Ascending aorta (tissue), 2 donors: ENCODE measurements at regions not wholly inside any gene's neighbourhood (a gene's known extent, or its start where the extent isn't known, plus 50 kb on each side); places are given as distances from the start of the nearest gene placed in this dataset.

Experiments
- DNase-seq, 2 donors: peaks; one replicate each; pipeline ENCODE4 v3.0.0-alpha.2; 2019; ENCODE audit warnings: low spot score in 2 of 2
- H3K27ac ChIP-seq, 2 donors: fragments of 200-600 bp; sonication (generic); one replicate each; pipeline ENCODE4 v1.5.1; 2016 to 2017; ENCODE audit warnings: mild to moderate bottlenecking in 1 of 2
- H3K27me3 ChIP-seq: fragments of 200-600 bp; sonication (generic); one replicate; pipeline ENCODE4 v1.5.1; 2017
- H3K36me3 ChIP-seq, 2 donors: fragments of 200-600 bp; sonication (generic); one replicate each; pipeline ENCODE4 v1.5.1; 2016
- H3K4me1 ChIP-seq, 2 donors: fragments of 200-600 bp; sonication (generic); one replicate each; pipeline ENCODE4 v1.5.1; 2016 to 2017; ENCODE audit warnings: mild to moderate bottlenecking in 1 of 2
- H3K4me3 ChIP-seq, 2 donors: fragments of 200-600 bp; sonication (generic); one replicate each; pipeline ENCODE4 v1.5.1; 2016 to 2017; ENCODE audit warnings: mild to moderate bottlenecking in 1 of 2
- H3K9me3 ChIP-seq, 2 donors: fragments of 200-600 bp; sonication (generic); one replicate each; pipeline ENCODE4 v1.5.1; 2016
- CTCF ChIP-seq, 3 experiments: fragments of 200-600 bp in 2 of 3; fragments of 450-650 bp in 1 of 3; sonication (generic) in 2 of 3; IDR thresholded peaks; one replicate each; pipeline ENCODE4 v1.5.1; 2016 to 2019; ENCODE audit warnings: antibody characterized with exemption in 3 of 3, mild to moderate bottlenecking in 1 of 3, moderate library complexity in 1 of 3
- intact Hi-C: fragments of 100-400 bp; cut with DNase I; formaldehyde crosslinking; loops from one replicate; pipeline ENCODE4 v1.15.1; 2023

- no peaks in the 10 kb centered on the region for H3K9me3 ChIP-seq
- no peak for DNase-seq
- H3K27ac ChIP-seq = no peak overlapping the region
- intact Hi-C loops = no loop called here
- H3K27me3 ChIP-seq = no peaks in the 10 kb centered on the region
- no peak for TF ChIP-seq CTCF (IDR thresholded peaks at IDR 0.05)
- no peaks in the 10 kb centered on the region for H3K36me3 ChIP-seq
- no peaks in the 10 kb centered on the region for H3K4me1 ChIP-seq
- no peak overlapping the region for H3K4me3 ChIP-seq
Measured at GRCh38 chr16:79665970-79666369, 65.4 kb upstream of the MAF start.

GRCh38 chr16:79664407-79664806 lies 63.9 kb upstream of the MAF start:
- no peak overlapping the region for H3K27ac ChIP-seq
- no peak for DNase-seq
- no peaks in the 10 kb centered on the region for H3K36me3 ChIP-seq
- TF ChIP-seq CTCF (IDR thresholded peaks at IDR 0.05) = no peak
- H3K9me3 ChIP-seq = no peaks in the 10 kb centered on the region
- H3K4me1 ChIP-seq = no peaks in the 10 kb centered on the region
- no peak overlapping the region for H3K4me3 ChIP-seq
- intact Hi-C loops = no loop called here
- H3K27me3 ChIP-seq = no peaks in the 10 kb centered on the region

GRCh38 chr16:79662669-79663313 lies 62.3 kb upstream of the MAF start:
- Histone ChIP-seq H3K4me1 (no peaks in the 10 kb centered on the region), H3K36me3 (no peaks in the 10 kb centered on the region), H3K27ac (no peak overlapping the region), H3K9me3 (no peaks in the 10 kb centered on the region), H3K27me3 (no peaks in the 10 kb centered on the region), H3K4me3 (no peak overlapping the region)
- no peak for TF ChIP-seq CTCF (IDR thresholded peaks at IDR 0.05)
- DNase-seq = no peak
- intact Hi-C loops = no loop called here

GRCh38 chr16:79662122-79662521 lies 61.6 kb upstream of the MAF start:
- Histone ChIP-seq H3K27ac (no peak overlapping the region), H3K36me3 (no peaks in the 10 kb centered on the region), H3K4me1 (no peaks in the 10 kb centered on the region), H3K27me3 (no peaks in the 10 kb centered on the region), H3K9me3 (no peaks in the 10 kb centered on the region), H3K4me3 (no peak overlapping the region)
- DNase-seq = no peak
- intact Hi-C loops = no loop called here
- TF ChIP-seq CTCF (IDR thresholded peaks at IDR 0.05) = no peak

GRCh38 chr16:79661578-79661977 lies 61.0 kb upstream of the MAF start:
- Histone ChIP-seq H3K9me3 (no peaks in the 10 kb centered on the region), H3K4me3 (no peak overlapping the region), H3K4me1 (no peaks in the 10 kb centered on the region), H3K27me3 (no peaks in the 10 kb centered on the region), H3K36me3 (no peaks in the 10 kb centered on the region), H3K27ac (no peak overlapping the region)
- intact Hi-C loops = no loop called here
- no peak for DNase-seq
- no peak for TF ChIP-seq CTCF (IDR thresholded peaks at IDR 0.05)

- intact Hi-C loops = no loop called here
- no peak for DNase-seq
- no peaks in the 10 kb centered on the region for H3K27me3 ChIP-seq
- H3K4me3 ChIP-seq = no peak overlapping the region
- H3K27ac ChIP-seq = no peak overlapping the region
- no peaks in the 10 kb centered on the region for H3K4me1 ChIP-seq
- TF ChIP-seq CTCF (IDR thresholded peaks at IDR 0.05) = no peak
- no peaks in the 10 kb centered on the region for H3K36me3 ChIP-seq
- no peaks in the 10 kb centered on the region for H3K9me3 ChIP-seq
Measured at GRCh38 chr16:79659344-79659743, 58.8 kb upstream of the MAF start.
